Bronchial epithelial cell (primary cell): ENCODE measurements at regions not wholly inside any gene's neighbourhood (a gene's known extent, or its start where the extent isn't known, plus 50 kb on each side); places are given as distances from the start of the nearest gene placed in this dataset.

ENCODE experiments used
- DNase-seq: peaks from one replicate; pipeline ENCODE4 v3.0.0-alpha.2; 2010; ENCODE audit warnings: low read depth
- FAIRE-seq: peaks from 2 replicates; lab custom pipeline; 2011; peaks lifted over from hg19 to GRCh38; lab: Jason Lieb, UNC
- H3K27me3 ChIP-seq: 2 replicates; pipeline ENCODE4 v1.5.1; 2011; ENCODE audit warnings: low read length; ENCODE audit not compliant: control insufficient read depth, insufficient read depth
- H3K36me3 ChIP-seq: 2 replicates; pipeline ENCODE4 v1.5.1; 2011; ENCODE audit warnings: low read length; ENCODE audit not compliant: control insufficient read depth, insufficient read depth
- H3K4me3 ChIP-seq: 2 replicates; pipeline ENCODE4 v1.5.1; 2011; ENCODE audit warnings: mild to moderate bottlenecking, low read depth, low read length, control low read depth
- TF ChIP-seq, protein P1 (sequence below): IDR thresholded peaks from 2 replicates; pipeline ENCODE4 v1.5.1; 2011; ENCODE audit warnings: mild to moderate bottlenecking, moderate library complexity, low read length, control low read depth, inconsistent platforms; ENCODE audit not compliant: insufficient read depth, severe bottlenecking

- no peak for DNase-seq
- TF ChIP-seq, protein P1, sequence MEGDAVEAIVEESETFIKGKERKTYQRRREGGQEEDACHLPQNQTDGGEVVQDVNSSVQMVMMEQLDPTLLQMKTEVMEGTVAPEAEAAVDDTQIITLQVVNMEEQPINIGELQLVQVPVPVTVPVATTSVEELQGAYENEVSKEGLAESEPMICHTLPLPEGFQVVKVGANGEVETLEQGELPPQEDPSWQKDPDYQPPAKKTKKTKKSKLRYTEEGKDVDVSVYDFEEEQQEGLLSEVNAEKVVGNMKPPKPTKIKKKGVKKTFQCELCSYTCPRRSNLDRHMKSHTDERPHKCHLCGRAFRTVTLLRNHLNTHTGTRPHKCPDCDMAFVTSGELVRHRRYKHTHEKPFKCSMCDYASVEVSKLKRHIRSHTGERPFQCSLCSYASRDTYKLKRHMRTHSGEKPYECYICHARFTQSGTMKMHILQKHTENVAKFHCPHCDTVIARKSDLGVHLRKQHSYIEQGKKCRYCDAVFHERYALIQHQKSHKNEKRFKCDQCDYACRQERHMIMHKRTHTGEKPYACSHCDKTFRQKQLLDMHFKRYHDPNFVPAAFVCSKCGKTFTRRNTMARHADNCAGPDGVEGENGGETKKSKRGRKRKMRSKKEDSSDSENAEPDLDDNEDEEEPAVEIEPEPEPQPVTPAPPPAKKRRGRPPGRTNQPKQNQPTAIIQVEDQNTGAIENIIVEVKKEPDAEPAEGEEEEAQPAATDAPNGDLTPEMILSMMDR, result no peak
- no peak overlapping the region for H3K4me3 ChIP-seq
- FAIRE-seq, result no peak
- H3K27me3 ChIP-seq, result no peaks in the 10 kb centered on the region
- H3K36me3 ChIP-seq, result no peaks in the 10 kb centered on the region
Measured at GRCh38 chr14:71264260-71264659, 357.0 kb downstream of the PCNX1 start.

DNA sequence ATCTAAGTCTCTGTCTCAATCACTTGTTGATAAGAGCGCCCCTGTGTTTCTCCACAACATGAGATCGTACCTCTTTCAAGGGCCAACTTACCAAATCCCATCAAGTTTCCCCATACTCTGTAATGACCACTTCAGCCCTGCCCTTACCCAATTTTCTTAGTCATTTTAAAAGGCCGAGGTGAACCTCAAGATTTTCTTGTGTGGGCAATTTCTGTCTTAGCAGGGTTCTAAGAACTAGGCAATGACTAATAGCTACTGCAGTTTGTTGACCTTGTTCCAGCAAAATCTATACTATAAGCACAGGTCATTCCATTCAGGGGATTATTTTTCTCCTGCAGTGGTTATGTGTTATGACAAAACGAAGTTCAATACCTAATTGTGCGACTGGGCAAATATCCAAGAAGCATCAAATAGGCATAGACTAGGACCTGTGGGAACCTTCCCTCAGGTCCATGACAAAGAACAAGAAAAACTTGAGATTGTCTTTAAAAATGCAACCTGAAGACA, 359.8 kb downstream of the PCNX1 start:
- peak; percentile 87 for DNase-seq

DNA sequence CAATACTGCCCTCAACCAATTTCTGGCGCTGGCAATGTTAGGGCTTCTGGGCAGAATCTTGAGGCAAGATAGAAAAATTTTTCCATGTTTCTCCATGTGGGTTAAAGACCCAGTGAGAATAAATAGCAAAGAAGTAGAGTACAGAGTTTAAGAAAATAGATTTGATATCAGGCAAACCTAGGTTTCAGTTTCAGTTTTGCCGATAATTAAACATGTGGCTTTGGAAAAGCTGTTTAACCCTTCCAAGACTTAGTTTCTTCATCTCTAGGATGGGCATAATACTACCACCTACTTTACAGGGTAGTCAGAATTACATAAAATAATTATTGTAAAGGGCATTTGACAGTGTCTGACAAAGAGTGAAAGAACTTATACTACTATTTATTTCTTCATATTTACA, 360.4 kb downstream of the PCNX1 start:
- DNase-seq (no peak), FAIRE-seq (no peak)
- no peaks in the 10 kb centered on the region for H3K27me3 ChIP-seq
- H3K36me3 ChIP-seq, result no peaks in the 10 kb centered on the region
- H3K4me3 ChIP-seq, result no peak overlapping the region
- TF ChIP-seq, protein P1, result no peak

More for the DNA sequence above, 359.8 kb downstream of the PCNX1 start:
- Histone ChIP-seq H3K27me3 (no peaks in the 10 kb centered on the region), H3K36me3 (no peaks in the 10 kb centered on the region), H3K4me3 (no peak overlapping the region)
- no peak for FAIRE-seq
- TF ChIP-seq, protein P1, result no peak

DNA sequence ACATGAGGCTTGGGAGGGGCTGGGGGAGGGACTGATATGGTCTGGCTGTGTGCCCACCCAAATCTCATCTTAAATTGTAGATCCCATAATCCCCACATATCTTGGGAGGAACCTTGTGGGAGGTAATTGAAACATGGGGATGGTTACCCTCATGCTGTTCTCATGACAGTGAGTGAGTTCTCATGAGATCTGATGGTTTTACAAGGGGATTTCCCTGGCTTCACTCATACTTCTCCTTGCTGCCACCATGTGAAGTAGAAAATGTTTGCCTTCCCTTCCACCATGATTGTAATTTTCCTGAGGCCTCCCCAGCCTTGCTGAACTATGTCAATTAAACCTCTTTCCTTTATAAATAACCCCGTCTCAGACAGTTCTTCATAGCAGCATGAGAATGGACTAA, 362.9 kb downstream of the PCNX1 start:
- TF ChIP-seq, protein P1, result no peak
- DNase-seq (no peak), FAIRE-seq (no peak)

GRCh38 chr14:71271166-71271945, 364.1 kb downstream of the PCNX1 start:
- DNase-seq (no peak), FAIRE-seq (no peak)
- H3K27me3 ChIP-seq, result no peaks in the 10 kb centered on the region
- H3K36me3 ChIP-seq, result no peaks in the 10 kb centered on the region
- TF ChIP-seq, protein P1, result no peak
- H3K4me3 ChIP-seq, result no peak overlapping the region

More for the DNA sequence above, 362.9 kb downstream of the PCNX1 start:
- no peaks in the 10 kb centered on the region for H3K27me3 ChIP-seq
- no peak overlapping the region for H3K4me3 ChIP-seq
- no peaks in the 10 kb centered on the region for H3K36me3 ChIP-seq

- TF ChIP-seq, protein P1, result no peak
- DNase-seq, result no peak
- FAIRE-seq, result no peak
- Histone ChIP-seq H3K27me3 (no peaks in the 10 kb centered on the region), H3K4me3 (no peak overlapping the region), H3K36me3 (no peaks in the 10 kb centered on the region)
Measured at GRCh38 chr14:71273366-71273765, 366.1 kb downstream of the PCNX1 start.
